NCI-H748 (cell line): ENCODE measurements at regions not wholly inside any gene's neighbourhood (a gene's known extent, or its start where the extent isn't known, plus 50 kb on each side); places are given as distances from the start of the nearest gene placed in this dataset.
A peak's percentile ranks its signal among the peaks of the same experiment; 100 is the strongest.

ENCODE experiments used
- DNase-seq: peaks from one replicate; lab custom pipeline; 2025; ENCODE audit not compliant: unreplicated experiment; lab: John Stamatoyannopoulos, UW

GRCh38 chr4:45795135-45795534 lies 328.7 kb downstream of the GABRG1 start:
- no peak for DNase-seq

DNA sequence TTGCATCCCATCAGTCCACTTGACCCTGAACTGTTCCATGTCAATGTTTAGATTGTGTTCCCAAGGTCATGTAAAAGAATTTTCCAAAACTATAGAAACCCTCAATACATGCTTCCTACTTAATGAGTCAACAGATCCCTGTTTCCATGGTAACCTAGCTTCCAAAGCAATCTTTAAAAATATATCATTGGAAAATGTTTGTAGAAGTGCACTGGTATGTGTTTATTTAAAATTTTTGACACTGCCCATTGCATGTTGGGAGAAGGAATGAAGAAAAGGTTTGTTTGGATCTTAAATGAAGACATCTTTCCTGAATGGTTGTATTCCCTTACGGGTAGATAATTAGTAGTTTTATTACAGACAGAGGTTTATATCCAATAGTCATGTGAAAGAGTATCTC lies 345.3 kb downstream of the GABRG1 start:
- DNase-seq = no peak

DNA sequence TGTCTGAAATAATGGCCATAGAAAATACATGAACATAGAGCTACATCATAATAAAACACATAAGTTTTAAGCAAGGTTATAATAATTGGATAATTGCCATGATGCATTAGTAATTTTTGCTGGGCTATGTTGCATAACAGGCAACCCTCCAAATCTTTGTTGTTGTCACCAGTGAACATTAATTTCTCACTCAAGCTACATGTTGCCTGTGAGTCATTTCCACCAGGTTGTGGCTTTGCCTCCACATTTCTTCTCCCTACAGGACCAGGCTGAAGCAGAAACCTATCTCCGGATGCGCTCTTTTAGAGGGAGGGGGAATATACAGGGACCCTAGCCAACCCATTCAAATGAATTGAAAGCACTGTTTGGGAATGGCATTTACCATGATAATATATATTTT lies 347.7 kb downstream of the GABRG1 start:
- no peak for DNase-seq

DNA sequence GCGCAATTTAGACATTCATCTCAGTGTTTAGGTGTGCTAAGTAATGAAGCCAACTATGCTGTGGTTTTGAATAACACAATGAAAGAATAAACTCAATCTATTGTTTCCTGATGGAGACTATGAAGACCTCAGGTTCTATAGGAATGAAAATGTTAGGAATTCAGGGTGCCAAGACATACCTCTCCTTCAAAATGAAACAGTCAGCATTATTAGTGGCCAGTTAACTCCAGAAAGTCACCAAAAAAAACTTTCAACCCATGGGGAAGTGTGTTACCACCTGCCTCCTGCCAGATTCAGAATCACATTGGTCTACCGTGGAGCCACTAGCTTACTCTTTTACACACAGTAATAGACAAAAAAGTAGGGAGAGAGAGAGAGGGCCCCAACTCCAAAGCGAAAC lies 352.9 kb downstream of the GABRG1 start:
- no peak for DNase-seq

DNA sequence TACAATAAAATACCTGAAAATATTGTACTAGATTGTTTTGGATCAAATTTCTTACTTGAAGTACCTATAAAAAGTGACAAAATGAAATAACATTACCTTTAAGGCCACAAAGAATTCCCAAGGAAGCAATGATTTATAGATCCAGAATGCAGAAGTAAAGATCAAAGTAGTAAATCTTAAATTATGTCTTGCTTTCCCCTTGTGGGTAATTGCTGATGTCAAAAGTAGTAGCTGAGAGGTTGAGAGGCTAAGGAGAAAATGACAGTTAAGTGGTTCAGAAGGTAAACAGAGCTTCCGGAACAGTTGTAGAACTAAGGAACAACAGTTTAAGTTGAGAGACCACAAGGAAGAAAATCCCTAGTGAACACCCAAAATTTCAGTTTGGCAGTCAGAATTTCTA lies 358.3 kb downstream of the GABRG1 start:
- DNase-seq = no peak

- no peak for DNase-seq
Observed at GRCh38 chr4:45751877-45752530, 371.9 kb downstream of the GABRG1 start.

GRCh38 chr4:45750721-45751120 lies 373.1 kb downstream of the GABRG1 start:
- no peak for DNase-seq

DNA sequence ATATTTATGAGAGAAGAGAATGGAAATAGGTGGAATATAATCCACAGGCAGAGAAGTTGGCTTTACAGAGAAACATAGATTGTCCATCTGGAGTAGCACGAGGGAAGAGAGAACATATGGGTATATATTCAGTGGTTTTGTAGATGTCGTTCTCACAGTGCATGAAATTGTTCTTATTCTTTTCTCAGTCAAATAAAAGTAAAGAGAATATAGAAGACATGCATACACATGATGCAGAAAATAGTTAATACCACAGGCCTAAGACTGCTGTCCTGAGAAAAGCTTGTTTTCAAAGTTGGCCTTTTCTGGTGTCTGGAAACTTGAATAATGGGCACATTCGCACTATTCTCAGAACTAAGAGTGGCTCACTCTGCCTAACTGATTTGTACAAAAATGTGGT lies 378.1 kb downstream of the GABRG1 start:
- DNase-seq = no peak

DNA sequence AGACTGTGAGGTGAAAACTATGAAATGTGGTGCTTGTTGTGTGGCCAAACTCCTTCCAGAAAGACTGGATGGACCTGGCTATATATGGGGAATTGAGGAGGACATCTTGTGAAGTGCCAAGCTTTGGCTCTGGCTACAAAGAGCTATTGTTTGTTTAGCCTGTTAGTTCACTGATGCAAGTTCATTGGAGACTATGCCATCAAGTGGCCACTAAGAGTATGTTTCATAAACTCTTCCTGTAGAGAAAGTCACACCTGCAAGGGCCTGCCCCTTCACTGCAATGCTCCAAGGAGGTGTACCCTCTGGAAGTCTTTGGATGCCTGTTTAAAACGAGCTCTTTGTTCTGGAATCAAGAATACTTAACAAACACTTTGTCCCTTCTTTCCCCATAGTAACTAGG lies 382.0 kb downstream of the GABRG1 start:
- no peak for DNase-seq

DNA sequence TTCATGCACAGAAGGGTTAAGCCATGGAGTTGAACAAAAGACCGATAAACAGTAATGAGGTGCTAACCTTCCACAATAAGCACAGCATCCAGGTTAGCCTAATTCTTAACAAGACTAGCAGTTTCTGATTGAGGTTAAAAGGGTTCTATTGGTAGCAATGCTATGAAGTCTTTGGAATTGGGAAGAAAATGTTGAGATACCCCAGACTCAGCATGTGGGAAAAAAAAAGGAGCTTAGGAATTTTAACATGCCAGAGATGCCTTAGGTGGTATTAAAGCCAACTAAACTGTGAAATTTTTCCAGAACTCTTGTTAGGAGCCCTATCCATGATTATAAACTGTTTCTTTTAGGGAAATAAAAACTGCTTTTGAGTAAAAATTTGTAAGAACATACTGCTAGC lies 391.7 kb downstream of the GABRG1 start:
- DNase-seq = no peak

GRCh38 chr4:45716093-45716492 lies 407.8 kb downstream of the GABRG1 start:
- no peak for DNase-seq

DNA sequence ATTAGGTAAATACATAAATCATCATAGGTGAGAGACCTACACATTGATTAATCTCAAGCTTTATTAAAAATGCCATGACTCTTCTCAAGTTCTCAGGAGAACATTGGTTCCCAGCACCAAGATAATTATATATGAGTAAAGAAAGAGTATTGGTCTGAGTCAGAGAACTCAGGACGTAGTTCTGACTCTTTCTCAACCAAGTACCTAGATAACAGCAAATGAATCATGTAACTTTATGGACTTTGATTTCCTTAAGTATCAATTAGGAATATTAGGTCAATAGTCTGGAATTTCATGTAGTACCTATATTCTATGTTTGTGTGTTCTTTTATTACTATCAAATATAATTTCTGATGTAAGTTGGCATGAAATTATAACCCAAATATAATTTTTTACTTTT lies 409.9 kb downstream of the GABRG1 start:
- DNase-seq = no peak

DNA sequence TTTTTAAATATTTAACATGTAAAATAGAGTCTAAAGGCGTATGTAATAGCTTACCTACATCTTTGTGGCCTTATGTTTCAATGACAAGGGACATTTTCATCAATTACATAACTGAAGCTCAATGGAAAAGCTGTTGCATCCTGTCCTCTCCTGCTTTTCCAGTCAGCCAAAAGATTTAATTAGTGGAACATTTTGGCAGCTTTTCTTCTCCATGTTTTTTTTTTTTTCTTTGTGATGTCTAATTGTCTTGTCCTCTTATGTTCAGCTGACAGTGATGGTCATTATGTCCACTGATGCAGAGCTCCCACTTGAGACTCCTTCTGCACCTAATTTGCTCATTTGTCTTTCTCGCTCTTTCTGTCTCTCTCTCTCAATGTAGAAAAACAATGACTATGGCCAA lies 422.2 kb downstream of the GABRG1 start:
- DNase-seq = no peak

DNA sequence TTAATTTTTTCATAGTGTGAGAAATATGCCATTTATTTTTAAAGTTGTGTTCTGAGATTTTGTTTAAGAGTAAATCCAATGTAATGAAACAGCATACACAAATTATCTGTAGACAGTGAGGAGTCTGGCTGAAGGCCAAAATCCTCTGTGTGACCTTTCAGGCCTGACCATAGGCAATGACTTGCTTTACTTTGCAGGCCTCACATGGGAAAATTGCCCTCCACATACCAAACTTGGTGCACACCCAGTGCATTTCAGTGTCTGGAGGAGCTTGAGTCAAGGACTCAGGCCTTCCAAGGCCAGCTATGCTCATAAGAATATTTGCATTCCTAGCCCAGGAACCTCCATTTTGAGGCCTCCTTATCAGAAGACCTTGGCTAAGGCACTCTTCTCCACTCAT lies 430.1 kb downstream of the GABRG1 start:
- peak; percentile 0 for DNase-seq

DNA sequence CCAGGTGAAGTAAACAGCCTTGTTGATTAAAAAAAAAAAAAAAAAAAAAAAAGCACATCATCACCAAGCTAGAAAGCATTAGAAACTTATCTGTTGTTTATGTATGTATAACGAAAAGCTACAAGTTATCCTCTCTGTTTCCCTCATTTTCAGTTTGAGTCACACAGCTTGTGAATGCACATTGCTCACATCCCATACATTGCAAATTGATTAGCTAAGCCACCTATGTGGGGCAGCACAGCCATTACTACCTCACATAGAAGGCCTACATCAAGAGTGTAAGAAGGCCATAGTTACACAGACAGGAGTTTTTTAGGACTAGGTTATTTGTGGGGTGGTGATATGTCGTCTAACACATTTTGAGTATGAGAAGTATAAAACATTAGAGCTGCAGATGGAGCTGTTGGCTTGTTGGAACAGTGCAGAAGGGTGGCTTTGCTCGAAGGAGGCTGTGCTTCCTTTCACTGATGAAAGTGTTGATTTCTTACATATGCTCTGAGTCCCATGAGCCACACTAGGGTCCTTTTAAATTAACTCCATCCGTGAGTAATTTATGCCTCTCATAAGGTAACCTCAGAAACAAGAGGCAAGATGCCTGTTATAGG lies 431.6 kb downstream of the GABRG1 start:
- no peak for DNase-seq

DNA sequence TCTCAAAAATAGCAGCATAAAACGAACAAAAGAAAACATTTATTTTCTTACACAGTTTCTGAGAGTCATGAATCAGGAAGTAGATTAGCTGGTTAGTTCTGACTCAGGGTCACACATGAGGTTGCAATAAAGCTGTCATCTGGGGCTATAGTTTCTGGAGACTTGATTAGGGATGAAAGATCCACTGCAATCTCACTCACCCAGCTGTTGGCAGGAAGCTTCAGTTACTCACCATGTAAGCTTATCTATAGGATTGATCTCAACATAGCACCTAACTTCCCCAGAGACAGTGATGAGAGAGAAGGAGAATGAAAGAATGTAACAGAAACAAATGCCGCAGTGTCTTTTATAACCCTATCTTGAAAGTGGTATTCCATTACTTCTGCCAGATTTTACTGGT lies 435.5 kb downstream of the GABRG1 start:
- no peak for DNase-seq

GRCh38 chr4:45679411-45679810 lies 444.4 kb downstream of the GABRG1 start:
- DNase-seq = no peak

DNA sequence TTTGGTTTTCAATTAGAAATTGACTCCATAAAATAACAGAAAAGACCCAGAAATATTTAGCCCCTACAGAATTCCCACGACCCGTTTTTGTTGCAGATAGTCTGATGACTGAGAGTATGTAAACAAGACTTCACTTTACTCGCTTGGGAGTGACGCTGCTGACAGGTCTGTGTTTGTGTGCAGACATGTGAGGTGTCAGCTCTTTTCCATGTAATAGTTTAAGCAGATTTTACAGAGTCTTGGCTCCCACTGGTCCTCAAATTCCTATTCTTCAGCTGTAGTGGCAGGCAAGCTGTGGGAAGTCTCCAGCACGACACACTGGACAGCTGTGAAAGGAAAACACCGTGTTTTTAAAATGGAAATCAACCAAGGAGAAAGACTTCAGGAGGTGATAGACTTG lies 455.7 kb downstream of the GABRG1 start:
- no peak for DNase-seq

GRCh38 chr4:45663628-45664081 lies 460.2 kb downstream of the GABRG1 start:
- DNase-seq = no peak

GRCh38 chr4:45663003-45663402 lies 460.9 kb downstream of the GABRG1 start:
- peak; percentile 1 for DNase-seq

DNA sequence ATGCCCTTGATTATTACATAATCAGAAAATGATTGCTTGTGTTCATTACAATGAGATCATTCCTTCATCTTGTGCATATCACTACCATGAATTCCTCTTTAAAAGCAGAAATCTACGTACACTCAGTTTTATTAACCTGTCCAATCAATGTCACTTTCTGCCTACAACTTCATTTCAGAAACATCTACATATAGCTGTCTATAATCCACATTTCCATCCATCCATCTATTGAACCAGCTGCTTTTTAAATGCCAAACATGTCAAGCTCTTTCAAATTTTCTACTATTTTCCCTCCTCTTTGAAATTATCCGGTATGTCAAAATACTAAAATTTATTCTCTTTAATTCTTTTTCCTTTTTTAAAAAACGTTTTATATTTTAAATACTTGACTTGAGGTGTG lies 462.0 kb downstream of the GABRG1 start:
- DNase-seq = no peak

- no peak for DNase-seq
Observed at GRCh38 chr4:45650545-45650944, 473.3 kb downstream of the GABRG1 start.

DNA sequence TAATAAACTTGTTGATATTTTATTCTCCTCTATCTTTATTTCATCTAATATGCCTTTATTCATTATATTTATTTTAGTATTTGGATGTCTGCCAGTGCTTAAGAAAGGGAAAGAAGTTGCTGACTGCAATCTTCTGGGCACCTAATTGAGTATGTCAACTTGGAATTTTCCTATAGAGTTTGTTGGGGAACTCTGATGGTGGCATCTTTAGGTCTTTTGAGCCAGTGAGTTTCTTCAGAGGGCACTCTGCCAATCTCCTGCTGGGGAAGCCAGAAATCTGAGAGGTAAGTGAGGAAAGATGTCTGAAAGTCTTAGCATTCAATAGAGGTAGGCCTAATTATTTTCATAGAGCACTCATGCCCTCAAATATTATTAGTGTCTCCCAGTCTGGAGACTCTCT lies 475.0 kb downstream of the GABRG1 start:
- no peak for DNase-seq
